Upper lobe of left lung (tissue), 6 donors: ENCODE measurements at regions not wholly inside any gene's neighbourhood (a gene's known extent, or its start where the extent isn't known, plus 50 kb on each side); places are given as distances from the start of the nearest gene placed in this dataset.
A peak's percentile ranks its signal among the peaks of the same experiment; 100 is the strongest.

Experiments
- ATAC-seq, 2 donors: fragments of 200-7000 bp; cut with Tn5 transposase; one replicate each; pipeline ENCODE4 v1.9.1; 2022; ENCODE audit warnings: mild to moderate bottlenecking in 2 of 2, moderate library complexity in 2 of 2; ENCODE audit not compliant: low FRiP score in 2 of 2
- DNase-seq, 2 donors: peaks; one replicate each; pipeline ENCODE4 v3.0.0-alpha.2; 2019 to 2020
- H3K27ac ChIP-seq, 4 donors: fragments of 200-600 bp; sonication (generic); one replicate each; pipeline ENCODE4 v1.5.1; 2016 to 2019
- H3K27me3 ChIP-seq, 4 donors: fragments of 200-600 bp; sonication (generic); one replicate each; pipeline ENCODE4 v1.5.1; 2017 to 2019
- H3K36me3 ChIP-seq, 4 donors: fragments of 200-600 bp; sonication (generic); one replicate each; pipeline ENCODE4 v1.5.1; 2016 to 2019
- H3K4me1 ChIP-seq, 4 donors: fragments of 200-600 bp; sonication (generic); one replicate each; pipeline ENCODE4 v1.5.1; 2018 to 2019
- H3K4me3 ChIP-seq, 4 donors: fragments of 200-600 bp; sonication (generic); one replicate each; pipeline ENCODE4 v1.5.1; 2017 to 2019; ENCODE audit warnings: mild to moderate bottlenecking in 2 of 4, moderate library complexity in 1 of 4
- H3K9me3 ChIP-seq, 4 donors: fragments of 200-600 bp; sonication (generic); one replicate each; pipeline ENCODE4 v1.5.1; 2018 to 2019
- EP300 ChIP-seq, 4 donors: sonication (generic); formaldehyde crosslinking; IDR thresholded peaks; one replicate each; pipeline ENCODE4 v1.5.1; 2017; ENCODE audit warnings: antibody characterized with exemption in 4 of 4, control low read depth in 2 of 4
- POLR2A ChIP-seq, 4 donors: fragments of 450-650 bp; IDR thresholded peaks; one replicate each; pipeline ENCODE4 v1.5.1; 2016 to 2017; ENCODE audit warnings: antibody characterized with exemption in 4 of 4, mild to moderate bottlenecking in 2 of 4
- POLR2AphosphoS5 ChIP-seq, 2 donors: sonication (generic); formaldehyde crosslinking; IDR thresholded peaks; one replicate each; pipeline ENCODE4 v1.5.1; 2017; ENCODE audit warnings: antibody characterized with exemption in 2 of 2
- WGBS, 2 donors: methylation state at CpG; one replicate each; pipeline ENCODE4 v1.1.5; 2017 to 2018; 5-methylcytosine and 5-hydroxymethylcytosine counted together
- TF ChIP-seq, protein P1 (sequence below), 6 experiments: fragments of 450-650 bp in 4 of 6; fragments of 200-600 bp in 2 of 6; sonication (generic) in 2 of 6; IDR thresholded peaks; one replicate each; pipeline ENCODE4 v1.5.1; 2016 to 2019; ENCODE audit warnings: antibody characterized with exemption in 6 of 6
- donor health status: DM: no; HTN: no; CAD: no; lungs with moderate emphysema.
- donor health status: DM: no; HTN: yes; CAD: no; lungs with severe emphysema.

DNA sequence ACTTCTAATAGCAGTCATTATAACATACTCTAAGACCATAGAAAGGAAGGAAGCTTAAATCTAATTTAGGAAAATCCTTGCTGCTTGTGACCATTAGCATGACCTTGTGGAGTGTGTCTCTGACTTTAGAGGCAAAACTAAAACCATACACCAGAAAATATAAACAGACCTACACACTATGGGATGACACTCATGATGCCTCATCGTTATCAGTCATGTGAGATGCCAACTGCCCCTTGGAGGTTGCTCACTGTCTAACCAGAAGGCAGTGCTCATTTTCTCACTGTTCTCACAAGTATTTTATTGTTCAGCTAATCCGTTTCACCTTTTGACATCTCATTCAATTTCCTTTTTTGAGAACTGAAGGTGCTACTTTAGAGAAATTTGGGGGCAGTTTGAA, 376.9 kb downstream of the RND3 start:
- H3K27ac ChIP-seq, result no peak overlapping the region
- DNase-seq, result no peak
- H3K36me3 ChIP-seq, result no peaks in the 10 kb centered on the region
- no peak overlapping the region for H3K4me3 ChIP-seq
- H3K9me3 ChIP-seq, result no peaks in the 10 kb centered on the region
- ATAC-seq, result no peak
- TF ChIP-seq POLR2AphosphoS5 (IDR thresholded peaks at IDR 0.05), result no peak
- TF ChIP-seq, protein P1, sequence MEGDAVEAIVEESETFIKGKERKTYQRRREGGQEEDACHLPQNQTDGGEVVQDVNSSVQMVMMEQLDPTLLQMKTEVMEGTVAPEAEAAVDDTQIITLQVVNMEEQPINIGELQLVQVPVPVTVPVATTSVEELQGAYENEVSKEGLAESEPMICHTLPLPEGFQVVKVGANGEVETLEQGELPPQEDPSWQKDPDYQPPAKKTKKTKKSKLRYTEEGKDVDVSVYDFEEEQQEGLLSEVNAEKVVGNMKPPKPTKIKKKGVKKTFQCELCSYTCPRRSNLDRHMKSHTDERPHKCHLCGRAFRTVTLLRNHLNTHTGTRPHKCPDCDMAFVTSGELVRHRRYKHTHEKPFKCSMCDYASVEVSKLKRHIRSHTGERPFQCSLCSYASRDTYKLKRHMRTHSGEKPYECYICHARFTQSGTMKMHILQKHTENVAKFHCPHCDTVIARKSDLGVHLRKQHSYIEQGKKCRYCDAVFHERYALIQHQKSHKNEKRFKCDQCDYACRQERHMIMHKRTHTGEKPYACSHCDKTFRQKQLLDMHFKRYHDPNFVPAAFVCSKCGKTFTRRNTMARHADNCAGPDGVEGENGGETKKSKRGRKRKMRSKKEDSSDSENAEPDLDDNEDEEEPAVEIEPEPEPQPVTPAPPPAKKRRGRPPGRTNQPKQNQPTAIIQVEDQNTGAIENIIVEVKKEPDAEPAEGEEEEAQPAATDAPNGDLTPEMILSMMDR (IDR thresholded peaks at IDR 0.05), result no peak
- TF ChIP-seq POLR2A (IDR thresholded peaks at IDR 0.05), result no peak
- TF ChIP-seq EP300 (IDR thresholded peaks at IDR 0.05), result no peak
- 75 to 76% methylated on average over 2 of the region's 2 CpGs for WGBS, 2 donors
- H3K4me1 ChIP-seq, result no peaks in the 10 kb centered on the region
- no peaks in the 10 kb centered on the region for H3K27me3 ChIP-seq

DNA sequence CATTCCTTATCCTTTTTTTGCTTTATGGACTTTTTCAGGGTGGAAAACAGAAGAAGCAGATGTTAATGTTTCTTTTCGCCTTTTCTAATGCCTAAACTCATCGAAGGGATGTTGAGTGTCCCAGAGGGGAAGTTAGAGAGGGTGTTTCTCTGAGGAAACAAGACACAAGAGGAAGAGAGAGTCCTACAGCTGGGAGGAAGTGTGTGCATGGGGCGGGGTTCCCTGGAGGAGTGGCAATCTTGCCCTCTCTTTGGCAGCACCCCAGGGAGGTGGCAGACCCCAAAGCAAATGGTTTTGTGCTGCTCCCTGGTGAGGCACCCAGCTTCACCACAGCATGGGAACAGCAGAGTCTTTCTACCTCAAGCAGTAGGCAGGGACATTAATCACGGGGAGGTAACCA, 377.6 kb downstream of the RND3 start:
- no peaks in the 10 kb centered on the region for H3K9me3 ChIP-seq
- no peak overlapping the region for H3K27ac ChIP-seq
- H3K4me1 ChIP-seq, result no peaks in the 10 kb centered on the region
- TF ChIP-seq POLR2A (IDR thresholded peaks at IDR 0.05), result no peak
- TF ChIP-seq, protein P1 (IDR thresholded peaks at IDR 0.05), result no peak
- no peak for TF ChIP-seq POLR2AphosphoS5 (IDR thresholded peaks at IDR 0.05)
- no peak for TF ChIP-seq EP300 (IDR thresholded peaks at IDR 0.05)
- H3K36me3 ChIP-seq, result no peaks in the 10 kb centered on the region
- no peak overlapping the region for H3K4me3 ChIP-seq
- DNase-seq (no peak), ATAC-seq (peak in 1 of 2 donors; percentile 67)
- 45 to 52% methylated on average over 4 of the region's 4 CpGs for WGBS, 2 donors
- no peaks in the 10 kb centered on the region for H3K27me3 ChIP-seq

DNA sequence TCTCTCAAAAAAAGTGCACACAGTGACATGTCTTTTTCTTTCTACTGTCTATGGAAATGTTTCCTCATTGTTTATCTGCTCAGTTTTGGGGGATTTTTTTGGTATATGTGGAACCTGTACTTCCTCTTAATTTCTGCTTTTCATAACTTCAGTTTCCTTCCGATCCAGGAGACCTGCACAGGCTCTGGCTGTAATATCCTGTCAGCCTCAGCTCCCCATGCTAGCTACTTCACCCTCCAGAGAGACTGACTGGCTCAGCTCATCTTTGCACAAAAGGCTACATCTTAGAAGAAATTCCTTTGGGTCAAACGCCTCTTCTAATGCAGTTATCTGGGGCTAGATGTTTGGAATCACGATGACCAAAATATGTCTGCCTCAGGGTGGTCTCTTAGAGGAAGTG, 378.4 kb downstream of the RND3 start:
- Histone ChIP-seq H3K36me3 (no peaks in the 10 kb centered on the region), H3K27ac (no peak overlapping the region), H3K4me1 (no peaks in the 10 kb centered on the region), H3K9me3 (no peaks in the 10 kb centered on the region), H3K27me3 (no peaks in the 10 kb centered on the region), H3K4me3 (no peak overlapping the region)
- DNase-seq, result no peak
- peak in 1 of 2 donors; percentile 38 for ATAC-seq
- TF ChIP-seq POLR2A (IDR thresholded peaks at IDR 0.05) (no peak), POLR2AphosphoS5 (IDR thresholded peaks at IDR 0.05) (no peak)
- TF ChIP-seq, protein P1 (IDR thresholded peaks at IDR 0.05), result no peak
- WGBS, 2 donors, result 73 to 75% methylated on average over 3 of the region's 3 CpGs

DNA sequence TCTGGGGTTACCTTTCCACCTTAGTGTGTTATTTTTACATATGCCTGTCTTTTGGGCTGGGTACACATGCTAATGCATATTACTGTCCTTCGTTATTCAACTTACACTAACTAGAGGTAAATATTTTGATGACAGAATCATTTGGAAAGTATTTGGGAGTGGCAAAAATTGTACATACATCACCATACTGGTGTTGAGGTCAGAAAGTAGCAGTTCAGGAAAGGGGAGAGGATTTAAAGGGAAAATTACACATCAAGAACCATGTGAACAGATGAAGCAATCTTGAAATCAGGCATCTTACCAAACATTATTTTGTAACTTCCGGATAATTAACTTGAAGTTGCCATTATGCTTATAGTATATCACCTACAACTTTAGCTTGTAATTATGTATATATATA, 379.7 kb downstream of the RND3 start:
- no peaks in the 10 kb centered on the region for H3K36me3 ChIP-seq
- TF ChIP-seq POLR2AphosphoS5 (IDR thresholded peaks at IDR 0.05) (no peak), EP300 (IDR thresholded peaks at IDR 0.05) (no peak), POLR2A (IDR thresholded peaks at IDR 0.05) (no peak)
- TF ChIP-seq, protein P1 (IDR thresholded peaks at IDR 0.05), result no peak
- 76 to 82% methylated on average over 2 of the region's 2 CpGs for WGBS, 2 donors

DNA sequence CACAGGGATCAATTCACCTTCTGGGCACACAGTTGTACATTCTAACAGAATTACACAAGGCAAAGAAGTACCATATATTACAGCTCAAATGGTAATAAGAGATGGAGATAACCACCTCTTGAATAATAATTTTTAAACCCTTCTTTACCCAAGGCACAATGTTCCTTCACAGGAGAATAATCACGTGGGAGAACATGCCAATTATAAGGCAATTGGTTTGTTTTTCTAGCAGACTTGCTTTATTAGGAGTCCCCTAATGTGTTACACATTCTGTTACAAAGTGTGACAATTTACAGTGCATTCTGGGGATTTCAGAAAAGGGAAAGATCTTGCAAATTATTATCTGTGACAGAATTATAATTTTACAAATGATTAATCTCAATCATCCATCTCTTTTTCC, 380.3 kb downstream of the RND3 start:
- no peak overlapping the region for H3K4me3 ChIP-seq

More for the DNA sequence above, 379.7 kb downstream of the RND3 start:
- no peak overlapping the region for H3K27ac ChIP-seq
- H3K4me3 ChIP-seq, result no peak overlapping the region
- DNase-seq, result no peak
- no peaks in the 10 kb centered on the region for H3K9me3 ChIP-seq
- ATAC-seq, result no peak
- no peaks in the 10 kb centered on the region for H3K27me3 ChIP-seq
- no peaks in the 10 kb centered on the region for H3K4me1 ChIP-seq

More for the DNA sequence above, 380.3 kb downstream of the RND3 start:
- 74% methylated on average over 1 of the region's 1 CpG for WGBS, 2 donors
- TF ChIP-seq EP300 (IDR thresholded peaks at IDR 0.05), result no peak
- TF ChIP-seq, protein P1 (IDR thresholded peaks at IDR 0.05), result no peak
- TF ChIP-seq POLR2A (IDR thresholded peaks at IDR 0.05), result no peak
- Histone ChIP-seq H3K36me3 (no peaks in the 10 kb centered on the region), H3K4me1 (no peaks in the 10 kb centered on the region), H3K9me3 (no peaks in the 10 kb centered on the region), H3K27me3 (no peaks in the 10 kb centered on the region), H3K27ac (no peak overlapping the region)
- ATAC-seq, result no peak
- DNase-seq, result no peak
